ENCODE measurements at regions not wholly inside any gene's neighbourhood (a gene's known extent, or its start where the extent isn't known, plus 50 kb on each side); places are given as distances from the start of the nearest gene placed in this dataset.
"Not testable (repeated sequence)": the region's sequence is repeated elsewhere in the genome, so short reads cannot be mapped to it uniquely, and the experiment has no call there.

GRCh38 chr1:199040076-199040905, 401.5 kb downstream of the PTPRC start:
- no peak for DNase-seq (ENCODE audit: low read depth in 2 of 2)

DNA sequence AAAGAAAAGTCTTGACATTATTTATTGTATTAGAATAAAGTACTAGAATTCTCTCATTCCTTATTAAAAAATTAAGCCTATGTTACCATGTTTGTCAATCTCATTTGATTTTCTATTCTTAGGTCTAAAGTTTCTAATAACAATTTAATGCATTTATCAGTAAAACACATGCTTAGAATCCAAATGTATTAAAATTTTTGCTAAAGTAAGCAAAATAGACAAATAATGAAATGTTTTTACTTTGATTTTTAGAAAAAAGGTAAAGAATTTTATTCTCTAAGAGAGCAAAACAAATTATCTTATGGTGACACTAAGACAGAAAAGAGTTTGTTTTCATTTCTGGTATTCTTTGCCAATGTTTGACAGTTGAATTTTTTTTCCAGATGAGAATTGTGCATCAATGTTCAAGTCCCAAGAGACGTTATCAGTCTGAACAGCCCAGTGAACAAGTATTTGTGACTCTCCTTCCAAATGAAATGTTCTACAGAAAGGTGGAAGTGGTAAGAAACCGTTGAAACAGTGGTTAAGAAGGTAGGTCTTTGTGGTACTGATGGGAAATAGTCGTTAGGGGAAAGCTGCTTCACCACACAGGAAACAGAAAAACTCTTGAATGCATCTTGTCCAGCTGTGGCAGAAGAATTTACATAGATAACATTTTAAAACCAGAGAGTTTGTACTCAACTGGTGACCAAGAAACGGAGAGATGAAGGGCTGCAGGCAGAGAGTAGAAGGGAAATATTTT, 402.5 kb downstream of the PTPRC start:
- DNase-seq (ENCODE audit: low read depth in 2 of 2) = no peak

DNA sequence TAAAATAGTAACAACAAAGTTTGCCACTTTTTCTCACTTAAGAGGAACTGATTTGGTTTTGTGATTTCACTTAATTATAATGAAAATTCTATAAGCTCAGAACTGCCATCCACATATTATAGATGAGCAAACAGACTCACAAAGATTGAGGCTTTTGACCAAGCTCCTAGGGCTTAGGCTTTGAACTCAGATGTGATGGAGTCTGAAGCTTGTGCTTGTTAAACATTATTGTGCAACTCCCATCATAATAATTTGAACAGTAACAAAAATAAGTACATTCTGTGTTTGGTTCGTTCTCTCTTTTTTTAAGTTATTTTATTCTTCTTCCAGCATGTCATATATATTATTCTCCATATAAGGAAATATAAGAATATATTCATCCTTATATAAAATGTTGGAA, 403.4 kb downstream of the PTPRC start:
- no peak for DNase-seq (ENCODE audit: low read depth in 2 of 2)

DNA sequence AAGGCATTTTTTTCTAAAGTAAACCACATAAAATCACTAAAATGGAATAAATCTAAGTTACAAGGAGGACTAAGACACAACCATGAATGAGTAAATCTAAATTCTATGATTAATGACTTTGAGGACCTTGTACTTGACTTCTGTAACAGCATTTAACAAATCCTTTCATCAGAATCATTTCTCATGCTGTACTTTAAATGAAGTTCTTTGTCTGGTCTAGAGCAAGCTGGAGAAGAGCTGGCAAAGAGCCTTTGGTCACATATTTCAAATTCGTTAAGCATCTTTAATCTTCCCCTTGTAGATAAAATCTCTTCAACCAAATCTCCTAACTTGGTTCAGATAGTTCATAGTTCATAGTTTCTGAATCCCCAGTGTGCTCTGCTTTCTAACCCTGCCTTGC, 405.4 kb downstream of the PTPRC start:
- DNase-seq (ENCODE audit: low read depth in 2 of 2) = no peak

- peak in 1 of 2 donors; percentile 5 for DNase-seq (ENCODE audit: low read depth in 2 of 2)
These were observed 407.8 kb downstream of the PTPRC start for GRCh38 chr1:199046618-199047017.

GRCh38 chr1:199054694-199055093, 415.9 kb downstream of the PTPRC start:
- DNase-seq (ENCODE audit: low read depth in 2 of 2) = no peak

DNA sequence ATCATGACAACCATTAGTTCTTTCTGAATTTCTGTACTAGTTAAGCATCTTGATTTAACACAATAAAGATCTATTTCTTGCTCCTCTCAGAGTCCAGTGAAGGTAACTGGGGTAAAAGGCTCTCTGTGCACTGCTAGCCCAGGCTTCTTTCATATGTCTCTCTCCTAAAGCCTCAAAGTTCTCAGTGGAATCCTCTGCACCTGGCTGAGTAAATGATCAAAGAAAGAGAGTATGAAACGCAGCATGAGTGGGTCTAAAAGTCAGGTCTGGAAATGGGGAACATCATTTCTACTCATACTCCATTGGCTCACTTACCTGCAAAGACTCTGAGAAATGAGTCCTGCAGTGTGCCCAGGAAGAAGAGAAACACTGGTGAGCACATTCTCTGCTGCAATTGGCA, 418.5 kb downstream of the PTPRC start:
- DNase-seq (ENCODE audit: low read depth in 2 of 2) = no peak

- DNase-seq (ENCODE audit: low read depth in 2 of 2) = no peak
These were observed 419.4 kb downstream of the PTPRC start for GRCh38 chr1:199058281-199058680.

DNA sequence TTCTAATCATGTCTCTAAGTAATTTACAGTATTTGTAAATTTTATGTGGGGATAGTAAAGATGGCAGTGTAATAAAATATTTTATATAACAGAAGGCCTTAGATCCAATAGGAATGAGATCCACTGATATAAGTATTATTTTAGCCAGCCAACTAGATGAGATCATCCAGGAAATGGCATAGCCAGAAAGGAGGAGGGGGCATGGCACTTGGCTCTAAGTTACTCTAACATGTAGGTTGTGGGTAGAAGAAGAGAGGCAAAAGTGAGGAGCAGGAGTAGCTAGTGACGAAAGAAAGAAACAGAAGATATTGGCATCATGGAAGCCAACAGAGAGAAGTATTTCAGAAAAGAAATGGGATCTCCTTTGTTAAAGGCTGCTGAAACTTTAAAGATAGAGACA, 426.1 kb downstream of the PTPRC start:
- peak in 1 of 2 donors; percentile 17 for DNase-seq (ENCODE audit: low read depth in 2 of 2)

- no peak for DNase-seq (ENCODE audit: low read depth in 2 of 2)
These were observed 428.6 kb downstream of the PTPRC start for GRCh38 chr1:199067483-199067882.

DNA sequence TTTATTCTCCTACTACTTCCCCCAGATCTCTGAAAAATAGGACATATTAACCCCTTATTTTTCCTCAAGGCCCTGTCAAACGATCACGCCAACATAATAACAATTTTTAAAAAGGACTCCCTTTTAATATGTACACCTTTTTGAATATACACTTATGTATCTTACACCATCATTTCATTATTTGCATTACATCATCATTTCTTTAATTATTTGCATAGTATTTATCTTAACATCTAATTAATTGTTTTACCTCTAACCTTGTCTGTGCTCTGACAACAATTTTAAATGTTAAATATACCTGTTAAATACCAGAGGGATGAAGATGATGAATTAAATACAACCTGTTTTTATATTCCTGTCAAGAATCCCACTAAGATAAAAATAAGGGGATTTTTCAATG, 432.2 kb downstream of the PTPRC start:
- DNase-seq (ENCODE audit: low read depth in 2 of 2) = no peak

DNA sequence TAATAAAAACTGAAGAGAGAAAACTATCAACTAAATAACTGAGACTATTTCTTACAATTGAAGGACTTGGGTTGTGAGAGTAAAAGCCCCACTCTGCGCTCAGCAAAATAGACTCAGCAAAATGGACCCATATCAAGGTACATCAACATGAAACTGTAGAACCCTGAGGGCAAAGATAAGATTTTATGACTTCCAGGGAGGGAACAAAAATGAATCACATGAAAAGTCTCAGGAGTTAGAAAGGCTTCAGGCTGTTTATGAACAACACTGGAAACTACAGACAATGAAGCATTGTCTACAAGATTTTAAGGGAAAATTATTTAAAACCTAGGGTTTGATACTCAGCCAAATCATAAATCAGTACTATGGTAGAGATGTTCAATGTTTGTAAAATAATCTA, 434.3 kb downstream of the PTPRC start:
- peak in 1 of 2 donors; percentile 13 for DNase-seq (ENCODE audit: low read depth in 2 of 2)

DNA sequence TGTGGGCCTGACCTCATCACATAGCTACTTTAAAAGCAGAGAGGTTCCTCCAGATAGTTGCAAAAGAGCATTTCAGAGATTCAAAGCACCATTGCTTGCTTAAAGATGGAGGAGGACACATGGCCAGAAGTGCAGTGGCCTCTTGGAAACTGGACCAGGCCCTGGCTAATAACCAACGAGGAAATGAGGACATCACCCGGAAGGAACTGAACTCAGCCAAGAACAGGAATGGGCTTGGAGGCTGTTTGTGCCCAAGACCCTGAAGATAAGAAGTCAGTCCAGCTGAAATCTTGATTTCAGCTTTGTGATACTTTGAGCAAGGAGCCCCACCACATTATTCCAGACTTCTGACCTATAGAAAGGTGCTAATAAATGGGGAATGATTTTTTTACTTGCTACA, 437.0 kb downstream of the PTPRC start:
- peak in 1 of 2 donors; percentile 26 for DNase-seq (ENCODE audit: low read depth in 2 of 2)

DNA sequence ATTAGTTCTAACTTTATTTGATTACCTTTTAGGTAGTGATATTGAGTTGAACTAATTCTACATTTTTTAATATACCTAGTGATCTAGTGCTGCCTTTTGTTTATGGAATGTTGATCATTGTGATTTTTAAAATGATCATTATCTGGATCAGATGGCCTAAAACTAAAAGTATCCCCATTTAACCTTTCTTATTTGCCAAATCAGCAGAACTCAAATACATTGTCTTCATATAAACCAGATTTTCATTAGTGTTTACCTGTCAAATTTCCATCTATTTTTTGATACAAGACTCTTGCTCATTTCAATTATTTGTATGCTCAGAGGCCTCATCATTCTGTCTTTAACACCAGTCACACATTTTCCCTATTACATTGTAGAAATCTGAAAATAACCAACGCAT, 441.2 kb downstream of the PTPRC start:
- no peak for DNase-seq (ENCODE audit: low read depth in 2 of 2)

DNA sequence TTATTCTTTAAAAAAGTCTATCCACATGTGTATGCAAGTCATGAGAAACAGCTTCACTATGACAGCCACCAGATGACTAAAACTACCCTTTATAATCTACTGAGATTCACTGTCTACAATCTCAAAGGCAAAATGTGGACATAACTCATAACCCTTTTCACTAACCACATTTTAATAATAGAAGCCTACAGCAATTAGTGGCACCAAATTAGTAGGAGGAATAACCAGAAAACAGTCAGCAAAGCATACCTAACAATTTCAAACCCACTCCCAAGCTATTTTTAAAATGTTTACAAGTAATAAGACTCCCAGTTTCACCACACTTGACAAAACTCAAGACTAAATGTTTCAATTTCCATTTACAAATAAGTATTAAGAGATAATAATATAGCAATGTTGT, 442.9 kb downstream of the PTPRC start:
- DNase-seq (ENCODE audit: low read depth in 2 of 2) = no peak

DNA sequence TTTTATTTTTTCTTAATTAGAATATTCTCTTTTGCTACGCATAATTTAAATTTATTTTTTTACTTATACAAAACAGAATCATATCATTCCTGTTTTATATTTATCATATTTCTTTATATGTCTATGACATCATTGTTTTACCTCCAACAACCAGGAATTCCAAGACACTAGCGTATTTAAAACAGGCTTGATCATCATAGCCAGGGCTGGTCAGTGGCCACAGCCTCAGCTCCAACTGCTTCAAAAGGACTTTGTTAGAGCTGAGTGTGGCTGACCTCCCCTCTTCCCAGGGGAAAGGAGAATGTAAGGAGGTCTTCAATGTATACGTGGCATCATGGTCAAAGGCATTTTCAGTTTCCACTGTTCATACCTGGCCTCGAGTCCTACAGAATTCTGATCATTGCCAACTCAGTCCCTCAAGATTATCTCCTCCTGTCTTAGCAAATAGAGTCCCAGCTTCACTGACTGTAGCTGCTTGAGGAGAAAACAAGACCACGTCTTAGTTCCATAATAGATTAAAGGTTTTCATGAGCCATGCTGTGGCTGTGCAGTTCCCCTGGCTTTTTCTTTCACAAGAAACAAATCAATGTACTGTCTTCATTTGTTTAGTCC, 444.0 kb downstream of the PTPRC start:
- DNase-seq (ENCODE audit: low read depth in 2 of 2) = no peak

- no peak for DNase-seq (ENCODE audit: low read depth in 2 of 2)
These were observed 444.8 kb downstream of the PTPRC start for GRCh38 chr1:199083680-199084079.

DNA sequence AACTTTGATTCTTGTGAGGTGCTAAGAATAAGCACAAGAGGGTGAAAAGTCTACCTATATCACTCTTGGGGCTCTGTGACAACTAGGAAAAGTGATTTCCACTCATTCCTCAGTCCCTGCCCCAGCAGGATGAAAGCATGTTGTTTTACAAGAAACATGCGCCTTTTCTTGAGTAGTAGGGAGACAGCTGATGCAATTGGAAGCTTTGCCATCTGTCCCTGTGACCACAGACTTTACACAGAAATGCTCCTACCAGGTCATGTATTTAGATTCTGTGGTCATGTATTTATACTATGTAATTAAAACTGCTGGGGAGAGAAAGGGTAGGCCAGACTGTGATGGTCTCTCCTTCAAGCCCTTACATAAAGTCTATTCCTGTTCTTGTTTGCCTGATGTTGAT, 445.5 kb downstream of the PTPRC start:
- no peak for DNase-seq (ENCODE audit: low read depth in 2 of 2)

DNA sequence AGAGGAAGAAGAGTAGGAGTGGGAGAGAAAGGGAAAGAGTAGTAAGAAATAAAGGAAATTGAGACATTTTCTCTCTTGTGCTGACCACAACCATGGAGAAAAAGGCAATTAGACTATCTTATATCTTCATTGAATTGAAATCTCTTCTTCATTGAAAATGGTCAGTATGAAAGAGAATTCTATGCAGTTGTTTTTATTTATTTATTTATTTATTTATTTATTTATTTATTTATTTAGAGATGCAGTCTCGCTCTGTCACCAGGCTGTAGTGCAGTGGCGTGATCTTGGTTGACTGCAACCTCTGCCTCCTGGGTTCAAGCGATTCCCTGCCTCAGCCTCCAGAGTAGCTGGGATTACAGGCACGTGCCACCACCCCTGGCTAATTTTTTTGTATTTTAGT, 447.1 kb downstream of the PTPRC start:
- no peak for DNase-seq (ENCODE audit: low read depth in 2 of 2)

DNA sequence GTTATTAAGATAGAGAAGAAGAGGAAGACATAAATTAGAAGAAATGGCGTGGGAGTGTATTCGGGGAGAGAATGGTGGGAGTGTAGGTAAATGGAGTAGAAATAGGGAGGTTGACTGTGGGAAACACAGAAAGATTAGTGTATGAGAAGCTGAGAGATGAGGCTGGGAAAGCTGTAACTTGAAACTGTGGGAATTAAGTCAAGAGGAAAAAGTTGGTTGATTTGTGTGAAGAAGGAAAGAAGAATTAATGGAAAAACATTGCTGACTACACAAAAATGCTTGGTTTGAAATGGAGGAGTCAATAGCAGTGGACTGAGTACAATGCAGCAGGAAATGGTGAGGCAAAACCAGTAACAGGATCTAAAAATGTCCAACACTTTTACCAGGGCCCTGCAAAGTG, 448.3 kb downstream of the PTPRC start:
- no peak for DNase-seq (ENCODE audit: low read depth in 2 of 2)

DNA sequence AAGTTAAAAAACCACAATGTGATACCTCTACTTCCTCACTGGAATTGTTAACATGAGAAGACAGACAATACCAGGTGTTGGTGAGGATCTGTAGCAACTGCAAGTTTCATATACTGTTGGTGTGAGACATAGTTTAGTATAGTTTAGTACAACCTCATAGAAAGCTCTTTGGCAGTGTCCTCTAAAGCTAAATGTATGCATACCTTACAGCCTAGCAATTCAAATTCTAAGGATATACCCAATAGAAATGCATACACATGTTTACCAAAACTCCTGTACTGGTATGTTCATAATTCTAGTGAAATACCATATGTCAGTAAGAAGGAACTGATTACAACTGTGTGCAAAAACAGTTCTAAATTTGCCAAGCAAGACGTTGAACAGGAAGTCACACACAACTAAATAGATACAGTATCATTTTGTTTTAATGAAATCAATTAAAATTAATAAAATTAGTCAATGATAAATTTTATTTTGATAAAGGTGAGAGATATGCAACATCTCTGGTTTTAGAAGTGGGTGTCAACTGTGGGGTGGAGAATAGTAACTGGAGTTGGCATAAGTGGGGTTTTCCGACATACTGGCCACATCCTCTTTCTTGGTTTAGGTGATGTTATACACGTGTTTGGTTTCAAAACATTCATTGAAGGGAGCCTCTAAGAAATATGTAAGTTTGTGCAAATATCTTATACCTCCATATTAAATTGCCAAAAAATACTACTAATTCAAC, 450.7 kb downstream of the PTPRC start:
- no peak for DNase-seq (ENCODE audit: low read depth in 2 of 2)

DNA sequence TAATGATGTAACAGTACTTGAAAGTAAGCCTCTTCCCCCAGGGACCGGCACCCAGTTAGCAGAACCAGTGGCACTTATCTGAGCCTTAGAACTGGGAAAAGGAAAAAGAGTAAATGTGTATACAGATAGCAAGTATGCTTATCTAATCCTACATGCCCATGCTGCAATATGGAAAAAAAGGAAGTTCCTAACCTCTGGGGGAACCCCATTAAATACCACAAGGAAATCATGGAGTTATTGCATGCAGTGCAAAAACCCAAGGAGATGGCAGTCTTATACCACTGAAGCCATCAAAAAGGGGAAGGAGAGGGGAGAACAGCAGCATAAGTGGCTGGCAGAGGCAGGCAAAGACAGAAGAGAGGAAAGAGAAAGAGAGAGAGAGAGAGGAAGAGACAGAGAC, 456.8 kb downstream of the PTPRC start:
- DNase-seq (ENCODE audit: low read depth in 2 of 2) = not testable (repeated sequence)
